Ovary (tissue), 3 donors: ENCODE measurements at regions not wholly inside any gene's neighbourhood (a gene's known extent, or its start where the extent isn't known, plus 50 kb on each side); places are given as distances from the start of the nearest gene placed in this dataset.

Experiments
- CTCF ChIP-seq, 3 donors: fragments of 450-650 bp in 2 of 3; fragments of 200-600 bp in 1 of 3; IDR thresholded peaks; one replicate each; pipeline versions ENCODE4 v1.5.1 to v1.8.0; 2016 to 2022; ENCODE audit warnings: antibody characterized with exemption in 3 of 3, mild to moderate bottlenecking in 1 of 3
- EP300 ChIP-seq: sonication (generic); formaldehyde crosslinking; IDR thresholded peaks from one replicate; pipeline ENCODE4 v1.6.1; 2017; ENCODE audit warnings: antibody characterized with exemption
- POLR2A ChIP-seq: fragments of 450-650 bp; IDR thresholded peaks from one replicate; pipeline ENCODE4 v1.6.1; 2017; ENCODE audit warnings: antibody characterized with exemption, mild to moderate bottlenecking, moderate library complexity
- donor health status: DM: no; HTN: no; CAD: no.

GRCh38 chr2:7191932-7192331, 274.7 kb downstream of the RNF144A start:
- TF ChIP-seq CTCF (IDR thresholded peaks at IDR 0.05) = no peak
- no peak for TF ChIP-seq POLR2A
- TF ChIP-seq EP300 = no peak
